ENCODE measurements at regions not wholly inside any gene's neighbourhood (a gene's known extent, or its start where the extent isn't known, plus 50 kb on each side); places are given as distances from the start of the nearest gene placed in this dataset.
"Not testable (repeated sequence)": the region's sequence is repeated elsewhere in the genome, so short reads cannot be mapped to it uniquely, and the experiment has no call there.

GRCh38 chr7:35961260-35961659 lies 160.4 kb downstream of the SEPTIN7 start:
- not testable (repeated sequence) for H3K4me1 Mint-ChIP-seq; H3K14ac ChIP-seq (ENCODE audit: insufficient read depth, low read length); H4K8ac ChIP-seq (replicated peaks; ENCODE audit: insufficient read length, low read depth, low read length); H3K27ac Mint-ChIP-seq; H3K56ac ChIP-seq (ENCODE audit: insufficient read length, low read depth, low read length); H3K23me2 ChIP-seq (ENCODE audit: insufficient read length, low read depth, low read length, poor library complexity, severe bottlenecking); H3K9ac ChIP-seq (ENCODE audit: extremely low read depth, insufficient read length, low read length); H3K27me3 Mint-ChIP-seq (ENCODE audit: low read depth); H4K5ac ChIP-seq (ENCODE audit: insufficient read length, low read depth, low read length); H3K79me1 ChIP-seq (ENCODE audit: insufficient read depth, low read depth, low read length, poor library complexity, severe bottlenecking); H3K18ac ChIP-seq (ENCODE audit: insufficient read length, low read depth, low read length); H3K79me2 ChIP-seq (ENCODE audit: insufficient read depth, low read length); H3K9me3 ChIP-seq (ENCODE audit: control insufficient read depth, low read depth, low read length); H3K4me2 ChIP-seq (ENCODE audit: insufficient read depth, insufficient read length, low read length); DNase-seq; H2AK5ac ChIP-seq (ENCODE audit: insufficient read length, low read length); H2BK120ac ChIP-seq (ENCODE audit: low read depth, low read length, poor library complexity, severe bottlenecking); H3T11ph ChIP-seq (ENCODE audit: low read length); H2AFZ ChIP-seq (ENCODE audit: low read length); H3K4me3 Mint-ChIP-seq; H3K23ac ChIP-seq (ENCODE audit: insufficient read length, low read depth, low read length); H2BK5ac ChIP-seq (ENCODE audit: insufficient read length, low read length); H2BK15ac ChIP-seq (ENCODE audit: low read depth, low read length); H2BK20ac ChIP-seq (ENCODE audit: low read depth, low read length, poor library complexity, severe bottlenecking); H2BK12ac ChIP-seq (ENCODE audit: insufficient read length, low read depth, low read length); H3K27me3 ChIP-seq (ENCODE audit: insufficient read depth, low read length); H3K4me1 ChIP-seq (ENCODE audit: insufficient read depth, low read length); H3K36me3 Mint-ChIP-seq (ENCODE audit: insufficient read depth in 1 of 3, low read depth in 3 of 3); H3K9me3 Mint-ChIP-seq; H4K20me1 ChIP-seq (ENCODE audit: control insufficient read depth, insufficient read depth, insufficient read length); H3K27ac ChIP-seq (ENCODE audit: insufficient read length, low read depth, low read length); H3K4ac ChIP-seq (ENCODE audit: low read depth, low read length); H4K91ac ChIP-seq (ENCODE audit: insufficient read length, low read depth, low read length)
- no CpG with 5 or more reads among the region's 3 CpGs for WGBS (ENCODE audit: extremely low coverage, insufficient read length, low lambda C conversion rate)

DNA sequence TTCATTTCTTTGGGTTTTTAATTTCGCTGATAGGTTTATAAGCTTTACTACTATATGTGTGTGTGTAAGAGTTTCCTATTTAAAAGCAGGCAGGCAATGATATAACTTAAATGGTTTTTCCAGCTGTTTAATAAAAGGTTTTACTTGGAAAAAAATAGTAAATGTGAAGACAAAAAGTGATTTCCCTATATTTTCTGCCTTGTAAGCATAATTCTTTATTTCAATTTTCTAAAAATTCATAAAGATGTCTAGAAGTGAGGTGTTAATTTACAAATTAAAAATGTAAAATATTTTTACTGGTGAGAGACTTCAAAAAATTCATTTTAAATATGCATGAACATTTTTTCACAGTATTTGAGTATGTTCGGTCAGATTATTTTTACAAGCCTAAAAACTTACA lies 161.8 kb downstream of the SEPTIN7 start:
- not testable (repeated sequence) for H3K9me3 Mint-ChIP-seq; H3K14ac ChIP-seq (ENCODE audit: insufficient read depth, low read length); DNase-seq; H3K23ac ChIP-seq (ENCODE audit: insufficient read length, low read depth, low read length); H3K27me3 ChIP-seq (ENCODE audit: insufficient read depth, low read length); H3K56ac ChIP-seq (ENCODE audit: insufficient read length, low read depth, low read length); H4K20me1 ChIP-seq (ENCODE audit: control insufficient read depth, insufficient read depth, insufficient read length); H3K79me2 ChIP-seq (ENCODE audit: insufficient read depth, low read length); H2BK12ac ChIP-seq (ENCODE audit: insufficient read length, low read depth, low read length); H3K27ac Mint-ChIP-seq; H4K5ac ChIP-seq (ENCODE audit: insufficient read length, low read depth, low read length); H3K23me2 ChIP-seq (ENCODE audit: insufficient read length, low read depth, low read length, poor library complexity, severe bottlenecking); H3K4me2 ChIP-seq (ENCODE audit: insufficient read depth, insufficient read length, low read length); H4K8ac ChIP-seq (replicated peaks; ENCODE audit: insufficient read length, low read depth, low read length); H3K9ac ChIP-seq (ENCODE audit: extremely low read depth, insufficient read length, low read length); H3K27me3 Mint-ChIP-seq (ENCODE audit: low read depth); H2BK120ac ChIP-seq (ENCODE audit: low read depth, low read length, poor library complexity, severe bottlenecking); H3K4me3 Mint-ChIP-seq; H3T11ph ChIP-seq (ENCODE audit: low read length); H4K91ac ChIP-seq (ENCODE audit: insufficient read length, low read depth, low read length); H2AFZ ChIP-seq (ENCODE audit: low read length); H3K4me1 ChIP-seq (ENCODE audit: insufficient read depth, low read length); H3K79me1 ChIP-seq (ENCODE audit: insufficient read depth, low read depth, low read length, poor library complexity, severe bottlenecking); H2BK5ac ChIP-seq (ENCODE audit: insufficient read length, low read length); H2BK15ac ChIP-seq (ENCODE audit: low read depth, low read length); H3K36me3 Mint-ChIP-seq (ENCODE audit: insufficient read depth in 1 of 3, low read depth in 3 of 3); H3K27ac ChIP-seq (ENCODE audit: insufficient read length, low read depth, low read length); H3K9me3 ChIP-seq (ENCODE audit: control insufficient read depth, low read depth, low read length); H3K4me1 Mint-ChIP-seq; H2AK5ac ChIP-seq (ENCODE audit: insufficient read length, low read length); H2BK20ac ChIP-seq (ENCODE audit: low read depth, low read length, poor library complexity, severe bottlenecking); H3K18ac ChIP-seq (ENCODE audit: insufficient read length, low read depth, low read length); H3K4ac ChIP-seq (ENCODE audit: low read depth, low read length)
- WGBS (ENCODE audit: extremely low coverage, insufficient read length, low lambda C conversion rate), result no CpG with 5 or more reads among the region's 2 CpGs
